Tibial artery (tissue), 4 donors: ENCODE measurements at regions not wholly inside any gene's neighbourhood (a gene's known extent, or its start where the extent isn't known, plus 50 kb on each side); places are given as distances from the start of the nearest gene placed in this dataset.

Experiments
- DNase-seq, 2 donors: peaks; one replicate each; pipeline ENCODE4 v3.0.0-alpha.2; 2019
- H3K27ac ChIP-seq, 2 donors: fragments of 200-600 bp; sonication (generic) in 1 of 2; 1 replicate in 1 of 2; 2 replicates in 1 of 2; pipeline ENCODE4 v1.5.1; 2018 to 2019; ENCODE audit warnings: mild to moderate bottlenecking in 1 of 2
- H3K27me3 ChIP-seq, 2 donors: fragments of 200-600 bp; sonication (generic) in 1 of 2; one replicate each; pipeline versions ENCODE4 v1.5.1 to v1.6.0; 2016 to 2019
- H3K36me3 ChIP-seq, 3 donors: fragments of 200-600 bp; sonication (generic) in 2 of 3; one replicate each; pipeline ENCODE4 v1.5.1; 2016 to 2019; ENCODE audit warnings: mild to moderate bottlenecking in 2 of 3
- H3K4me1 ChIP-seq, 4 donors: fragments of 200-600 bp; sonication (generic) in 2 of 4; 1 replicate in 3 of 4; 2 replicates in 1 of 4; pipeline ENCODE4 v1.5.1; 2016 to 2019
- H3K4me3 ChIP-seq, 2 donors: fragments of 200-600 bp; sonication (generic) in 1 of 2; 1 replicate in 1 of 2; 2 replicates in 1 of 2; pipeline ENCODE4 v1.5.1; 2018 to 2019; ENCODE audit warnings: mild to moderate bottlenecking in 2 of 2
- H3K9me3 ChIP-seq, 3 donors: fragments of 200-600 bp; sonication (generic) in 1 of 3; one replicate each; pipeline ENCODE4 v1.5.1; 2016 to 2019
- intact Hi-C: fragments of 100-400 bp; cut with DNase I; formaldehyde crosslinking; loops from one replicate; pipeline ENCODE4 v1.15.0; 2023; ENCODE audit warnings: low total_unique reads
- TF ChIP-seq, protein P1 (sequence below), 2 experiments: fragments of 200-600 bp in 1 of 2; fragments of 450-650 bp in 1 of 2; IDR thresholded peaks; one replicate each; pipeline ENCODE4 v1.5.1; 2017 to 2019; ENCODE audit warnings: antibody characterized with exemption in 2 of 2, mild to moderate bottlenecking in 1 of 2, moderate library complexity in 1 of 2

- Histone ChIP-seq H3K27ac (no peak overlapping the region), H3K27me3 (no peaks in the 10 kb centered on the region), H3K4me3 (no peak overlapping the region), H3K9me3 (no peaks in the 10 kb centered on the region), H3K4me1 (peaks cover 0 to 4% (median 0%) of the 10 kb centered on the region in 4 donors), H3K36me3 (no peaks in the 10 kb centered on the region)
- intact Hi-C loops = no loop called here
- no peak for DNase-seq
- TF ChIP-seq, protein P1, sequence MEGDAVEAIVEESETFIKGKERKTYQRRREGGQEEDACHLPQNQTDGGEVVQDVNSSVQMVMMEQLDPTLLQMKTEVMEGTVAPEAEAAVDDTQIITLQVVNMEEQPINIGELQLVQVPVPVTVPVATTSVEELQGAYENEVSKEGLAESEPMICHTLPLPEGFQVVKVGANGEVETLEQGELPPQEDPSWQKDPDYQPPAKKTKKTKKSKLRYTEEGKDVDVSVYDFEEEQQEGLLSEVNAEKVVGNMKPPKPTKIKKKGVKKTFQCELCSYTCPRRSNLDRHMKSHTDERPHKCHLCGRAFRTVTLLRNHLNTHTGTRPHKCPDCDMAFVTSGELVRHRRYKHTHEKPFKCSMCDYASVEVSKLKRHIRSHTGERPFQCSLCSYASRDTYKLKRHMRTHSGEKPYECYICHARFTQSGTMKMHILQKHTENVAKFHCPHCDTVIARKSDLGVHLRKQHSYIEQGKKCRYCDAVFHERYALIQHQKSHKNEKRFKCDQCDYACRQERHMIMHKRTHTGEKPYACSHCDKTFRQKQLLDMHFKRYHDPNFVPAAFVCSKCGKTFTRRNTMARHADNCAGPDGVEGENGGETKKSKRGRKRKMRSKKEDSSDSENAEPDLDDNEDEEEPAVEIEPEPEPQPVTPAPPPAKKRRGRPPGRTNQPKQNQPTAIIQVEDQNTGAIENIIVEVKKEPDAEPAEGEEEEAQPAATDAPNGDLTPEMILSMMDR (IDR thresholded peaks at IDR 0.05) = no peak
These were observed 265.1 kb upstream of the FBXL7 start for GRCh38 chr5:15234911-15235310.

GRCh38 chr5:15234366-15234765 is 265.6 kb upstream of the FBXL7 start:
- no peak for DNase-seq
- Histone ChIP-seq H3K4me1 (peaks cover 0 to 4% (median 0%) of the 10 kb centered on the region in 4 donors), H3K27me3 (no peaks in the 10 kb centered on the region), H3K27ac (no peak overlapping the region), H3K9me3 (no peaks in the 10 kb centered on the region), H3K36me3 (no peaks in the 10 kb centered on the region), H3K4me3 (no peak overlapping the region)
- intact Hi-C loops = no loop called here
- TF ChIP-seq, protein P1 (IDR thresholded peaks at IDR 0.05) = no peak

DNA sequence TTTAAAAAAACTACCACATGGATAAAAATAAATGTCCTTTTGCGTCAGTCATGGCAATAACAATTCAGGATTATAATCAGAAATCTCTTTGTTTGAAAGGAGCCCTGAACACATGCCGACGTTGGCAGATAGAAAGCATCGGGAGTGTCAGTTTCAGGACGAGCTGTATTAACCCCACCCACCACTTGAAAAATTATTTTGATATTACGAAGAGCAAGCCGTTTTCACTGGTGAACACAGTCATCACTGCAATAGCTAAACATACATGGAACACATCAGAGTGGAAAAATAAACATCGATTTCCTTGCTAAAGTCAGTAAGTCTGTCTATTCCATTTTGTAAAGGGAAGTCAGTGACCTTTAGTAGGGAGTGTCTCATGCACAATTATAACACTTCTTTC is 266.4 kb upstream of the FBXL7 start:
- Histone ChIP-seq H3K9me3 (no peaks in the 10 kb centered on the region), H3K4me1 (peaks cover 0 to 4% (median 0%) of the 10 kb centered on the region in 4 donors), H3K27ac (no peak overlapping the region), H3K27me3 (no peaks in the 10 kb centered on the region), H3K36me3 (no peaks in the 10 kb centered on the region), H3K4me3 (peak overlapping the region in 1 of 2 donors; percentile 4)
- TF ChIP-seq, protein P1 (IDR thresholded peaks at IDR 0.05) = no peak
- no peak for DNase-seq
- intact Hi-C loops = no loop called here

DNA sequence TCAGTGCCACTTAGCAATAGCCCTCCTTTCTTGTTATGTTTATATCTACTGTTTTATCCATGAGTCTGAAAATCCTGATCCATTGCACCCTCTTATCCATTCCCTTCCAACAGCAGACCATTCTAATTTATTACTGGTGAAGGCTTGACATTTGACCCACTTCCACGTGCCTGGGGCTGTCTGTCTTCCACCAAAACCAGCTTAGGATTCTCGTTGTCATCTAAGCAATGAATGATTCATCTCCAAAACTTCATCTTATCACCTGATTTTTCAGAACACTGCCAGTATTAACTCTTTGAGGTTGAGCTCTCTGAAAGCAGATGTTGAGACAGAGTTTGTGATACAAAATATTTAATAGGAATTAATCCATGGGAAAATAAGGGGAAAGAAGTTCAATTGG is 277.8 kb upstream of the FBXL7 start:
- Histone ChIP-seq H3K27ac (no peak overlapping the region), H3K9me3 (no peaks in the 10 kb centered on the region), H3K36me3 (no peaks in the 10 kb centered on the region), H3K27me3 (no peaks in the 10 kb centered on the region), H3K4me3 (no peak overlapping the region), H3K4me1 (no peaks in the 10 kb centered on the region)
- intact Hi-C loops = no loop called here
- DNase-seq = no peak
- TF ChIP-seq, protein P1 (IDR thresholded peaks at IDR 0.05) = no peak

DNA sequence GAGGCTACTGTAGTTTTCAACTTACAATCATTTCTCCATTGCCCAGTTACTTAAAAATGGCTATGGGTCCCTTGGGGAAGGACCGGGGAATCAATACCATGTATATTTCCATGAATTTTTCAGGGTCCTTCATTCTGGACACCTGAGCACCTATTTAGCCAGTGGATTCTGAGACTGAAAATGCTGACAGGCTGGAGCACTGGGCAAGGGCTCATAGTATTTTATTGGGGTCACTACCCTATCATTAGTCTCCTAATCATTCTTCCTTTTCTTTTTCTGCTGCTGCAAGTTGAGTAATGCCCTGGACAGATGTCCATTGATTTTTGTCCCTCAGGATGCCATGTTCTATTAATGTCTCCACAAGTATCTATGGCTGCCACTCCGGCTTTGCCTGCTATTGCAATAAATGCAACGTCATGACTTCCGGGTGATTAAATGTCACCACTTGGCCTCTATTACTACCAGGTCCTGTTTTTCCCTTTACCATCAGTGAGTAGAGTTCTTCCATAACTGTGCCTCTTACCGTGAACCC is 279.3 kb upstream of the FBXL7 start:
- intact Hi-C loops = no loop called here
- Histone ChIP-seq H3K4me1 (no peaks in the 10 kb centered on the region), H3K27me3 (no peaks in the 10 kb centered on the region), H3K4me3 (no peak overlapping the region), H3K36me3 (no peaks in the 10 kb centered on the region), H3K9me3 (no peaks in the 10 kb centered on the region), H3K27ac (no peak overlapping the region)
- no peak for DNase-seq
- TF ChIP-seq, protein P1 (IDR thresholded peaks at IDR 0.05) = no peak

GRCh38 chr5:15215056-15215455 is 284.9 kb upstream of the FBXL7 start:
- no peak for DNase-seq
- H3K27me3 ChIP-seq = no peaks in the 10 kb centered on the region
- H3K9me3 ChIP-seq = peaks cover 0 to 11% (median 0%) of the 10 kb centered on the region in 3 donors
- H3K27ac ChIP-seq = no peak overlapping the region
- H3K4me3 ChIP-seq = no peak overlapping the region
- TF ChIP-seq, protein P1 (IDR thresholded peaks at IDR 0.05) = no peak
- no peaks in the 10 kb centered on the region for H3K36me3 ChIP-seq
- no peaks in the 10 kb centered on the region for H3K4me1 ChIP-seq
- intact Hi-C loops = no loop called here
